Neural cell (in vitro differentiated cells): ENCODE measurements at regions not wholly inside any gene's neighbourhood (a gene's known extent, or its start where the extent isn't known, plus 50 kb on each side); places are given as distances from the start of the nearest gene placed in this dataset.

Source experiments
- EZH2 ChIP-seq: fragments of 200-600, 300-800 bp; shearing (Covaris generic), sonication (generic); IDR thresholded peaks from 2 replicates; pipeline ENCODE4 v1.6.1; 2014; ENCODE audit warnings: antibody characterized with exemption, low read length, borderline replicate concordance, mild to moderate bottlenecking; ENCODE audit not compliant: insufficient read depth, poor library complexity, severe bottlenecking
- RAD21 ChIP-seq: fragments of 450-650 bp; conservative IDR thresholded peaks from 2 replicates; pipeline ENCODE4 v1.6.1; 2014; ENCODE audit warnings: antibody characterized with exemption, mild to moderate bottlenecking, moderate library complexity
- TF ChIP-seq, protein P1 (sequence below): fragments of 450-650 bp; IDR thresholded peaks from 2 replicates; pipeline ENCODE4 v1.5.1; 2014; ENCODE audit warnings: antibody characterized with exemption, mild to moderate bottlenecking, moderate library complexity; ENCODE audit not compliant: poor library complexity, severe bottlenecking

DNA sequence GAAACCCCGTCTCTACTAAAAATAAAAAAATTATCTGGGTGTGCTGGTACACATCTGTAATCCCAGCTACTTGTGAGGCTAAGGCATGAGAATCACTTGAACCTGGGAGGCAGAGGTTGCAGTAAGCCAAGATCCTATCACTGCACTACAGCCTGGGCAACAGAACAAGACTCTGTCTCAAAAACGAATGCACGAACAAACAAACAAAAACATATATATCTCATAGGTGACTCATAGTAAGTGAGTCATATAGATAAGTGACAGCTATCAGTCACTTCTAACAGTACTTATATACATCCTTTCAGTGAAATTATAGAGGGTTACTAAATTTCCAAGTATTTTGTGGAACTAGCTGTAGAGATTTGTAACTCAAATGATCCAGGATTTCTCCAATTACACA lies 127.3 kb upstream of the FIGN start:
- TF ChIP-seq, protein P1, sequence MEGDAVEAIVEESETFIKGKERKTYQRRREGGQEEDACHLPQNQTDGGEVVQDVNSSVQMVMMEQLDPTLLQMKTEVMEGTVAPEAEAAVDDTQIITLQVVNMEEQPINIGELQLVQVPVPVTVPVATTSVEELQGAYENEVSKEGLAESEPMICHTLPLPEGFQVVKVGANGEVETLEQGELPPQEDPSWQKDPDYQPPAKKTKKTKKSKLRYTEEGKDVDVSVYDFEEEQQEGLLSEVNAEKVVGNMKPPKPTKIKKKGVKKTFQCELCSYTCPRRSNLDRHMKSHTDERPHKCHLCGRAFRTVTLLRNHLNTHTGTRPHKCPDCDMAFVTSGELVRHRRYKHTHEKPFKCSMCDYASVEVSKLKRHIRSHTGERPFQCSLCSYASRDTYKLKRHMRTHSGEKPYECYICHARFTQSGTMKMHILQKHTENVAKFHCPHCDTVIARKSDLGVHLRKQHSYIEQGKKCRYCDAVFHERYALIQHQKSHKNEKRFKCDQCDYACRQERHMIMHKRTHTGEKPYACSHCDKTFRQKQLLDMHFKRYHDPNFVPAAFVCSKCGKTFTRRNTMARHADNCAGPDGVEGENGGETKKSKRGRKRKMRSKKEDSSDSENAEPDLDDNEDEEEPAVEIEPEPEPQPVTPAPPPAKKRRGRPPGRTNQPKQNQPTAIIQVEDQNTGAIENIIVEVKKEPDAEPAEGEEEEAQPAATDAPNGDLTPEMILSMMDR = no peak
- TF ChIP-seq EZH2 (no peak), RAD21 (no peak)
